Spleen (tissue), 11 donors: ENCODE measurements at regions not wholly inside any gene's neighbourhood (a gene's known extent, or its start where the extent isn't known, plus 50 kb on each side); places are given as distances from the start of the nearest gene placed in this dataset.

Experiments
- DNase-seq: peaks from one replicate; pipeline ENCODE4 v3.0.0-alpha.2; 2020
- H3K27ac ChIP-seq, 8 donors: fragments of 200-600 bp; sonication (generic) in 7 of 8; 1 replicate in 4 of 8; 2 replicates in 4 of 8; pipeline versions ENCODE4 v1.5.0 to v1.8.0; 2016 to 2021; ENCODE audit warnings: inconsistent platforms in 4 of 8, mild to moderate bottlenecking in 4 of 8, moderate library complexity in 1 of 8
- H3K27me3 ChIP-seq, 7 donors: fragments of 200-600 bp; sonication (generic) in 6 of 7; replicated peaks in 1 of 7; 1 replicate in 4 of 7; 2 replicates in 3 of 7; pipeline versions ENCODE4 v1.5.0 to v1.8.0; 2016 to 2021; ENCODE audit warnings: inconsistent platforms in 3 of 7, mild to moderate bottlenecking in 1 of 7
- H3K36me3 ChIP-seq, 6 donors: fragments of 200-600 bp; sonication (generic) in 5 of 6; 1 replicate in 4 of 6; 2 replicates in 2 of 6; pipeline versions ENCODE4 v1.5.0 to v1.8.0; 2016 to 2021; ENCODE audit warnings: inconsistent platforms in 2 of 6
- H3K4me1 ChIP-seq, 6 donors: fragments of 200-600 bp; sonication (generic) in 5 of 6; 1 replicate in 3 of 6; 2 replicates in 3 of 6; pipeline versions ENCODE4 v1.5.0 to v1.8.0; 2016 to 2021; ENCODE audit warnings: inconsistent platforms in 3 of 6
- H3K4me3 ChIP-seq, 8 donors: fragments of 200-600 bp; sonication (generic) in 7 of 8; 1 replicate in 4 of 8; 2 replicates in 4 of 8; pipeline versions ENCODE4 v1.5.0 to v1.8.0; 2016 to 2021; ENCODE audit warnings: inconsistent platforms in 4 of 8, mild to moderate bottlenecking in 4 of 8, moderate library complexity in 2 of 8
- H3K9me3 ChIP-seq, 8 donors: fragments of 200-600 bp; sonication (generic) in 7 of 8; 1 replicate in 4 of 8; 2 replicates in 4 of 8; pipeline versions ENCODE4 v1.5.0 to v1.8.0; 2016 to 2021; ENCODE audit warnings: inconsistent platforms in 4 of 8
- CTCF ChIP-seq, 11 experiments: fragments of 200-600 bp in 7 of 11; fragments of 450-650 bp in 4 of 11; sonication (generic) in 4 of 11; IDR thresholded peaks in 8 of 11; conservative IDR thresholded peaks in 3 of 11; 1 replicate in 7 of 11; 2 replicates in 4 of 11; pipeline versions ENCODE4 v1.4.0 to v1.8.0; 2016 to 2021; ENCODE audit warnings: antibody characterized with exemption in 11 of 11, inconsistent platforms in 4 of 11, mild to moderate bottlenecking in 1 of 11
- POLR2A ChIP-seq, 3 donors: fragments of 450-650 bp; IDR thresholded peaks; one replicate each; pipeline ENCODE4 v1.5.1; 2017; ENCODE audit warnings: antibody characterized with exemption in 3 of 3, mild to moderate bottlenecking in 1 of 3
- POLR2AphosphoS5 ChIP-seq, 3 donors: sonication (generic); formaldehyde crosslinking; IDR thresholded peaks; one replicate each; pipeline ENCODE4 v1.5.1; 2017; ENCODE audit warnings: antibody characterized with exemption in 3 of 3
- WGBS, 5 donors: extraction: QIAGEN DNeasy Blood & Tissue Kit in 3 of 5; methylation state at CpG; one replicate each; pipeline versions ENCODE4 v1.1.5 to v1.1.7; 2013 to 2018; 5-methylcytosine and 5-hydroxymethylcytosine counted together
- intact Hi-C: fragments of 100-400 bp; cut with DNase I; formaldehyde crosslinking; loops from one replicate; pipeline ENCODE4 v1.15.0; 2023; ENCODE audit warnings: low total_unique reads
- donor health status: healthy with polysubstance abuse.
- donor health status: DM: no; HTN: no; CAD: no; lungs with moderate emphysema.
- donor health status: DM: no; HTN: no; CAD: no.
- donor health status: Bipolar disorder and iron deficiency.
- donor health status: healthy.
- donor health status: DM: no; HTN: no; CAD: no.
- donor health status: DM: yes; HTN: yes; CAD: no.

- H3K36me3 ChIP-seq: no peaks in the 10 kb centered on the region
- H3K27me3 ChIP-seq: peaks cover 0 to 18% (median 0%) of the 10 kb centered on the region in 7 donors
- H3K4me1 ChIP-seq: no peaks in the 10 kb centered on the region
- peaks cover 0 to 6% (median 0%) of the 10 kb centered on the region in 8 donors for H3K9me3 ChIP-seq
- WGBS, 5 donors: 68 to 76% (median 69%) methylated on average over 9 to 10 of the region's 10 CpGs
- TF ChIP-seq POLR2A (IDR thresholded peaks at IDR 0.05) (no peak), POLR2AphosphoS5 (IDR thresholded peaks at IDR 0.05) (no peak), CTCF (IDR thresholded peaks at IDR 0.05 in 8 of 11, conservative IDR thresholded peaks at IDR 0.05 in 3 of 11) (no peak)
- no peak overlapping the region for H3K4me3 ChIP-seq
- intact Hi-C loops: no loop called here
- DNase-seq: no peak
- H3K27ac ChIP-seq: no peak overlapping the region
These were observed 114.4 kb upstream of the PPP1R26 start for GRCh38 chr9:135365013-135365768.

- intact Hi-C loops: no loop called here
- Histone ChIP-seq H3K4me1 (no peaks in the 10 kb centered on the region), H3K27ac (no peak overlapping the region), H3K27me3 (peaks cover 0 to 19% (median 0%) of the 10 kb centered on the region in 7 donors), H3K9me3 (peaks cover 0 to 6% (median 0%) of the 10 kb centered on the region in 8 donors), H3K36me3 (no peaks in the 10 kb centered on the region), H3K4me3 (no peak overlapping the region)
- 70 to 77% (median 76%) methylated on average over 3 of the region's 3 CpGs for WGBS, 5 donors
- DNase-seq: no peak
- no peak for TF ChIP-seq CTCF (IDR thresholded peaks at IDR 0.05 in 8 of 11, conservative IDR thresholded peaks at IDR 0.05 in 3 of 11)
- no peak for TF ChIP-seq POLR2A (IDR thresholded peaks at IDR 0.05)
- TF ChIP-seq POLR2AphosphoS5 (IDR thresholded peaks at IDR 0.05): no peak
These were observed 113.5 kb upstream of the PPP1R26 start for GRCh38 chr9:135366104-135366503.

GRCh38 chr9:135369412-135369990 lies 110.1 kb upstream of the PPP1R26 start:
- no peak for TF ChIP-seq CTCF (IDR thresholded peaks at IDR 0.05 in 8 of 11, conservative IDR thresholded peaks at IDR 0.05 in 3 of 11)
- TF ChIP-seq POLR2A (IDR thresholded peaks at IDR 0.05): no peak
- TF ChIP-seq POLR2AphosphoS5 (IDR thresholded peaks at IDR 0.05): no peak
- no peak for DNase-seq
- intact Hi-C loops: no loop called here
- H3K27ac ChIP-seq: no peak overlapping the region
- H3K4me1 ChIP-seq: no peaks in the 10 kb centered on the region
- peaks cover 0 to 43% (median 7%) of the 10 kb centered on the region in 7 donors for H3K27me3 ChIP-seq
- no peaks in the 10 kb centered on the region for H3K36me3 ChIP-seq
- 29 to 68% (median 57%) methylated on average over 2 of the region's 2 CpGs for WGBS, 5 donors
- no peaks in the 10 kb centered on the region for H3K9me3 ChIP-seq
- no peak overlapping the region for H3K4me3 ChIP-seq
